HT1080 (cell line): ENCODE measurements at regions not wholly inside any gene's neighbourhood (a gene's known extent, or its start where the extent isn't known, plus 50 kb on each side); places are given as distances from the start of the nearest gene placed in this dataset.

Source experiments
- DNase-seq: peaks from one replicate; pipeline ENCODE4 v3.0.0-alpha.2; 2015; ENCODE audit warnings: low read depth

DNA sequence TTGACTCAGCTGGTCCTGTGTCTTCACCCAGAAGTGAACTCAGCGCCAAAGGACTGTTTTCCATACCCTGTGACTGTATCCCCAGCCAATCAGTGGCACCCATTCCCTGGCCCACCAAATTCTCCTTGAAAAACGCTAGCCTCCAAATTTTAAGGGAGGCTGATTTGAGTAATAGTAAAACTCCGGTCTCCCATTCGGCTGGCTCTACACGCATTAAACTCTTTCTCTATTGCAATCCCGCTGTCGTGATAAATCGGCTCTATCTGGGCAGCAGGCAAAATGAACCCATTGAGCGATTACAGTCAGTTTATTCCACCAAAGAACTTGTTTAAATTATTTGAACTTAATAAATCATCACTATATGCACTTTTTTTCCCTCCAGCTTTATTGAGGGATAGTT lies 55.9 kb upstream of the PPP1R26 start:
- no peak for DNase-seq
